ENCODE measurements at regions not wholly inside any gene's neighbourhood (a gene's known extent, or its start where the extent isn't known, plus 50 kb on each side); places are given as distances from the start of the nearest gene placed in this dataset.
"Not testable (repeated sequence)": the region's sequence is repeated elsewhere in the genome, so short reads cannot be mapped to it uniquely, and the experiment has no call there.

DNA sequence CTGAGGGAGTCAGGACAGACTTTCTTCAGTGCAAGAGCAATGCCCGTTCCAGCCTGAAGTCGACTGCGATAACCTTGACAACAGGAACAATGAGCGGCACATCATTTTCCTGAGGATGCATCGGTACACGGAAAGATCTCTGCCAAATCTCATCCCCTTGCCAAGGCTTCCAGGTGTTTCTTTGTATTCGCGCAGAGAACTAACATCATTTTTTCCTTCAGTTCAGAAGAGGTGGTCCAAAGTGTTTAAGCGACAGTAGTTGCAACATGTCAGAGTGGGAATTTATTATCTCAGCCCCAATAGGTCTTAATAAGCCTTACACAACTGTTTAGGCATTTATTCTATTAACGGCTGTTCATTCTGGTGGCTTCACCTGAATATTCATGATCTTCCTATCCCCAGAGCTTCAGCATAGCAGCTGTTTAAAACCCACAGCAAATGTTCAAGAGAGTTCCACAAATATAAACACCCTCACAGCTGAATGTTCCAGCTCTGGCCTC lies 129.7 kb upstream of the NFIA start:
- FAIRE-seq (no peak), DNase-seq (ENCODE audit: insufficient read length, low spot score) (no peak)

DNA sequence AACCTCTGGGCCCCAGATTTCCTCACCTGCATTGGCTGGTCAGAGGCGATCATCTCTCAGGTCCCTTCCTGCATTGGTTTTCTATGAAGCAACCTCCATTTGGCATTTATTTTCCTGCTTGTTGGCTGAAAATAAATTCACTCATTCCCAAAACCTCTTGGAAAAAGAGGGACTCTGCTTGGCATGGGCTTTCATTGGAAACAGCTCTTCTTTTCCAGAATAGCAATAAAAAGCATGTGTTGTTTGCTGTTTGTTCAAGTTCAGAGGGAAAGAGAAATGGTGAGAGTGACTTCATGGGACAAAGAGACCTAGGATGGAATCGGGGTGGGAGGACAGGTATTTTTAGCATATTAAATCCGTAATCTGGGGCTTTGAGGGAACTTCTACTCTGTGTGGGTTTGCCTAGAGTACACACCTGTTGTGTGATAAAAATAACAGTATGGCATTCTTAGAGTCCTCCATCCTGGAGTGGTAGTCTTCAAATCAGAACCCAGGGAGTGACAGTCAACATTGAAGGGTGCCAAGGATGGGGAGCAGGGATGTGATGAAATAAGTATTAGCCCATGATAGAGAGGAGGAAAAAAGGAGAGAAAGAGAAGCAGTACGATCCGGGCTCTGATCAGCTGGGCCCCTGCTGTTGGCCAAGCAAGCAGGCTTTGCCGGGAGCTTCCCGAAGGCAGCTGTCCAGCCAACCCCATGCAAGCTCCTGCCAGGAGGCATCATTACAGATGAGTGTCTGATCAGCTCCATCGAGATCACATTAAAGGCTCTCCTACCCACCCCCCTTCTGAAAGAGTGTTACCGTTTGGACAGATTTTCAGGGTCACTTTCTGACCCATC lies 131.9 kb upstream of the NFIA start:
- no peak for FAIRE-seq
- DNase-seq (ENCODE audit: insufficient read length, low spot score) = no peak

DNA sequence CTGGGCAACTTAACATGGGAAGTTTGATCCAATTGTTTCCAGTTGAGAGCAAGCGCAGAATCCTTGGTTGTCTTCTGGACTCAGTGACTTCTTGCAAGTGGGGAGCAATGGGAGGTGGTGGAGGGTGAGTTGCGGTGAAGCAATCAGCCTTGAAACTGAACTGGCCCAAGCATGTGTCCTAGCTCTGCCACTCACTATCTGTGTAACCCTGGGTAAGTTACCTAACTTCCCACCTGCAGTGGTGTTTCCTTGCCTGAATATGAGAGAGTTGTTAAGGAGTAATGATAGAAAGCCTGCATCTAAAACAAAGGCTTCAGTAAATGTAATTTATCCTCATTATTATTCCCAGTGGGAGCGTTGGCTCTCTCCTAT lies 132.5 kb upstream of the NFIA start:
- DNase-seq (ENCODE audit: insufficient read length, low spot score) (no peak), FAIRE-seq (no peak)

DNA sequence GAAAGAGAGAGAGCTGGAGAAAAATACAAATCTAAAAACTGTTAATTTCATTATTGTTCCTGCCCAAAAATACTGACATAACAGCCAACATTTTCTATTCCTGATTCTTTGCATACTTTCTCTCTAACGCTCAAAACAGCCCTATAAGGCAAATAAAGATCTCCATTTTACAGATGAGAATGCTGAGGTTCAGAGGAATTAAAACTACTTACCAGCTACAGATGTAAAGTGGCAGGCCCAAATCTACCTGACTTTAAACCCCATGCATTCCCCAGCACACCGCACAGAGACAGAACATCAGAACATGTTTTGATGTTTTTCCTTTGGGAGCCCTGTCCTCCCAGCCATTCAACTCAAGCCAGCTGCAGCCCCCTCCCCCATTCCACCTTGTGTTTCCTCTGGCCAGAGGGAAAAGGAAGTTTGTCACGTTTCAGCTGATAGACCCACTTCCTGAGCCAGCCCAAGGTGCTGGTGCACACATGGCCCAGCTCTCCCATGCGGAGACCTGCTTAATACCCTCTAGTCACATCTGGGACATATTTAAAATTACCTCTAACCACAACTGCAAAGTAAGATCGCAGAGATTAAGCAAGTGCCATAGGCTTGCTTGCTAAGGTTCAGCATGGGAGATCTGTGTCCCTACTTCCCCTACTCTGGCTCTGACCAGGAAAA lies 133.1 kb upstream of the NFIA start:
- no peak for DNase-seq (ENCODE audit: insufficient read length, low spot score)

DNA sequence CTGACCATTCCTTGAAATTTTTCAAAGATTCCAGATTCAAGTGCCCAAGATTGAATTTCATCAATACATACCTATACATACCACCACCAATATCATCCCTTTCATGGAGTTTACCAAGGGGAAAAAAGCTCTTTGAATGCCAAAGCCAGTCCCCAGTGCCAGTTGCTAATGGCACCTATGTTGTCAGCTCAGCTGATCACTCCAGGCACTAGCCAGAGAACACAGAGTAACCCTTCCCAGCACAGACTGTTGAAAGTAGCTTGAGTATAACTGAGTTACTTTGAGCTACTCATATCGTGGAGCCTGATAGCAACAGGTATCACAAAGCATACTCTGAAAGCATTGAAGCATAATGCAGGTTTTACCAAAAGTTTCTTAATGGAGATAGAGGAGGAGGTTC lies 133.9 kb upstream of the NFIA start:
- no peak for FAIRE-seq
- no peak for DNase-seq (ENCODE audit: insufficient read length, low spot score)

More for the DNA sequence above, 133.1 kb upstream of the NFIA start:
- no peak for FAIRE-seq

DNA sequence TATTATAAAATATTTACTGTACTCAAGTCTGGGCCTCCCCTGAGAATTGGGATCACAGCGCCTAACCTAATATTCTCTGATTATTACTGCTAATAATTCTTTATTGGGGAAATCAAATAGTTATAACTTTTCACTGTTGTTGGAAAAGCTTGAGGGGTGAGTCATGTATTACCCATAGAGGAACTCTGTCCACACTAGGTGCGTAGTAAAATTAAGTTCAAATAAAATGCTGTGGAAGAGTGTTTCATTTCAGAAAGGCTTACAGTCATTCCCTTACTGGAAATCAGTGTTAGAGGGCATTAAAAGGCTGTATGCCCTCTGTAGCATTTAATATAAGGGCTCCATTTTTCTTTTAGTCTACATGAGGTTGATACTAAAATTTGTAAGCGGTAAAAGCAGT lies 135.0 kb upstream of the NFIA start:
- no peak for DNase-seq (ENCODE audit: insufficient read length, low spot score)
- no peak for FAIRE-seq

DNA sequence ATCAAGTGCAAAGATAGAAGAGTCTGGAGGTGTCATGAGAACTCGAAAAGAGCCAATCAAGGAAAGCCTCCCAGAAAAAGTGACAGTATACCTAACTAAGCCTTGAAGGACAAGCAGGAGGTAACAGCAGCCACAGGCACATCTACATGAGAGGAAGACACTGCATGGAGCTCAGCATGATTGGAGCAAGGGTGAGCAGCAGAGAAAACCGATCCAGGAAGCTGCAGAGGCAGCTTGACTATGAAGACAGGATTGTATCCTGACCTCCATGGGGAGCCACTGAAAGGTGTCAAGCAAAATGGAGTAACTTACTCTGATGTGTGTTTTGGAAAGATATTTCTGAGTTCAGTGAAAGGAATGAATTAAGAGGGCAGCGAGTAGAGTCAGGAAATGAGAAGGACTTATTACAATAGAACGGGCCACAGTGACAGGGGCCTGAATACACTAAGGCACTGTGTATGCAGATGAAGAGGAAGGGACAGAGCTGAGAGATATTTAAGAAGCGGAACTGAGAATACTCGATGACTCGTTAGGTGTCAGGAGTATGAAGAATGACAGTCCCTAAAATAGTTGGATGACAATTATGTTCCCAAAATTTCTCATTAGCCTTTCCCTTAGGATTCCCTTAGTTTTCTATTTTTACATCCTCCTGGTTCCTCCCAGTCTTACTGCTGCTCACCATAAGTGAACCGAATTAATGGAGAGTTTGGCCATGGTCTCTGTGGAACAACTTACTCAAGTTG lies 139.3 kb upstream of the NFIA start:
- FAIRE-seq (no peak), DNase-seq (ENCODE audit: insufficient read length, low spot score) (no peak)

DNA sequence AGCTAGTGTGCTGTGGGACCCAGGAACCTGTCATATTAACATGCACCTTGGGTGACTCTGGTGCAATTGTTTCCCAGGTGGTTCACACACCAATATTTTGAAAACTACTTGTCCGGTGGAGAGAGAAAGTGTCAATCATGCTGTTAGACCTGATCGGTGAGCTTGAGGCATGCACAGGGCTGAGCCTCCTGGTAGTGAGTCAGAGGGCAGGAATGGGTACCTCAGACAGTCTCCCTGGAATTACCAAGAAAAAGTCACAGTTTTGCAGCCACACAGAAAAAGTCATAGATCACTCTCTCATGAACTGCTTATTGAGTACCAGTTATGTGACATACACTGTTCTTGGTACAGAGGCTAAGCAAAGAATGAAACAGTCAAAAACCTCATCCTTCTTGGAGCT lies 140.1 kb upstream of the NFIA start:
- no peak for FAIRE-seq
- no peak for DNase-seq (ENCODE audit: insufficient read length, low spot score)

DNA sequence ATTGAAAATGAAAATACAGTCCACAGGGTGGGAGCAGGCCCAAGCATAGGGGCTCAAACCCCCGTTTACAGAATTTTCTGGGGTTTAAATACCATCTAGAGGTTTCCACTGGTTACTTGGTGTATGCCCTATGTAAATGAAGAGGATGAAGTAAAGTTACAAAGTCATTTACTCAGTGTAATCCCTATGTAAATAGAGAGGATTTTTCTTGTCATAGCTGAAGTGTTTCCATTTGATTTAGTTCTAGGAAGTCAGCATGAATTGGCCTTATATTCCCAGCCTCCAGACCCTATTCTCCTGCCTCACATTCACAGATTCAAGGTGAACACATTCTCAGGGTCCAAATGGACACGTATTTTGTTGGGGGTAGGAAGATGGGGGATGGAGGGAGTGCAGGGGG lies 141.7 kb upstream of the NFIA start:
- DNase-seq (ENCODE audit: insufficient read length, low spot score); FAIRE-seq: not testable (repeated sequence)

DNA sequence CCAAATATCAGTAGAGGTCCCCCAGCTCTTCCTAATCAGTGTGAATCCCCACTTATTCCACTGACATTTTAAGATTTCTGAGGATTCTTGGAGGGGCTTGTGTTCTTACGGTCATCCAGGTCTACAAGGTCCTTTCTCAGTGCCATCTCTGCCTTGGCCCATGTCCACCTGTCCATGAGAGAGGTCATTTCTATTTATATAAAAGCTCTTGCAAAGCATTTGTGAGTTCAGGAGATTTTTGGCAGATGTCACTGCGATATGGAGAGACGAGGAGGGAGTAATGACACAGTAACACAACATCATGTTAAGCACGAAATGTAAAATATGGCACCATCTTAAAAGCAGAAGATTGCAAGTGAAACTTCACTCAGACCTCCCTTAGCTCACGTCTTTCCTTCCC lies 144.6 kb upstream of the NFIA start:
- no peak for FAIRE-seq
- no peak for DNase-seq (ENCODE audit: insufficient read length, low spot score)

DNA sequence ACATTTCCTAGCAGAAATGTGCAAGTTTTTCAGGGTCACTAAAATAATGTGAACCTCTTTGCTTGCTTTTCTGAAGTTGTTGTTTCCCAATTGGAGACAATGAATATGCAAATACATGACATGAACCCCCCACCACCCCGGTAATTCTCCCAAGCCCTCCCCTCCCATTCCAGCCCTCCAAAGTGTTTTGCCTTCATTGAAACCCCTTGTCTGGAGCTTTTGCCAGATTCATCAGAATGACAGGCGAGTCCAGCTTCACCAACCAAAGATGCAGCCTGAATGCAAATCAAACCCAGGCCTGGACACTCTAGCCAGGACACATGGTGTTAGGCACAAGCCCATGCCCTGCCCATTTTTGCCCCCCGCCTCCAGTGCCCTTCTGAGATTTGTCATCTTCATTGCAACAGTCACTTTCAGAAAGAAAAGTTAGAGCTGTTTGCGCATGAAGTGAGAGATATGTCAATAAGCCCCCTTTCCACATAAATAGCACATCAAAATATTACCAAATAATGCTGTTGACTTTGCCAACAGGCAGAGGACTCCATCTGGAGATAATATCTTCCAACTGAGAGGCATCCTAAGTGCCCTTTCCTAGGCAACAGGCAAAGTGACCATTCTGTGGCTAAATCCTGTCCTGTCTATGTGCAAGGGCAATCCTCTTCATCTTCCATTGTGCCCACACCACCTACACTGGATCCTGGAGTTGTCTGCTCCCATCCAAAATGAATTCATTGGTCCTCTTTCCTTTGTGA lies 145.6 kb upstream of the NFIA start:
- FAIRE-seq = no peak

DNA sequence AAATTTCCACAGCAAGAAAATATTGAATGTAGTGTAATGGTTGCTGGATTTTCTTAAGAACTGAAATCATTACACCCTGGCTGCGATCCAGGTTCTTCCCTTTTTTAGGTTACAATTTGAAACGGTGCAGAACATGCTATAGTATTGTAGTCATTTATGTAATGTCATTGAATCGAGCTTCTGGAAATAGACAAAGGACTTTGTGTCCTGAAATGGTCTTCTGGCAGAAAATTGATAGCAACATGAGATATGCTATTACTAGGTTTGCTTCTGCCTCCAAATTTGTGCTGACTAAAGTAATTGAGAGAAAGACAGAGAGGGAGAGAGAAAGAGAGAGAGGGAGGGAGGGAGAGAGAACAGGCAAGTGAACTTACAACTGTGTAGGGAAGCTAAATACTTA lies 146.2 kb upstream of the NFIA start:
- FAIRE-seq = no peak
- no peak for DNase-seq (ENCODE audit: insufficient read length, low spot score)

More for the DNA sequence above, 145.6 kb upstream of the NFIA start:
- no peak for DNase-seq (ENCODE audit: insufficient read length, low spot score)

DNA sequence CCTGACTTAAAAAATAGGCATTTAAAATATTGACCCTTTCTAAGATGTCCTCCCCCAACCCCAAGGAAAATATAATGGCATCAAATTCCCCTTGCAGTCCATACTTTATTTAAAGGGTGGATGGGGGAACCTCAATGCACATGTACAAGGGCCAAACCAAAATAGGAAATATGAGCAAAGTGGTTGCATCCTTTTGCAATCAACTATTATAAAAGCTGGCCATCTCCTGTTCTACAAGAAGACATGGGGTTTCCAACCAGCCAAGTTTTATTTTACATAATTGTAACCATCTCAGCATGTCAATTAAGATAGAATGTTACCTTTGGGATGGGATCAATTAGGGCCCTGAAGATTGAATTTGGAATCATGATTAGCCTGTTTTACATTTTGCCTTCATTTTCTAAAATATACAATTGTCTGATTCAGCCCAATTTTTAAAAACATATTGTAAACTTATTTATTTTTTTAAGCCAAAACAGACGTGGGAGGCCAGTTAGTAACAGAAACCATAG lies 146.7 kb upstream of the NFIA start:
- FAIRE-seq = no peak
- no peak for DNase-seq (ENCODE audit: insufficient read length, low spot score)

DNA sequence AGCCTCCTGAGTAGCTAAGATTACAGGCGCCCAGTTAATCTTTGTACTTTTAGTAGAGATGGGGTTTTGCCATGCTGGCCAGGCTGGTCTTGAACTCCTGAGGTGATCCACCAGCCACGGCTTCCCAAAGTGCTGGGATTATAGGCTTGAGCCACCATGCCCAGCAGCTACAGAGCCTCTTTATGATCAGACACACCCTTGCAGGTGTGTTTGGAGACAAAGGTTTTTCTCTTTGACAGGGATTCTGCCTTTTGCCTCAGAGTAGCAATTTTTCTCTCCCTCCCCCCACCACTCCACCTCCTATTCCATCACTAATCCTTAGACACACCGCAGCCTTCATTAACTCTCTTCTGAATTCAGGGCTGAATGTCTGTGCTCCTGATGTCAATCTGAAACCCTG lies 152.2 kb upstream of the NFIA start:
- DNase-seq (ENCODE audit: insufficient read length, low spot score) (no peak), FAIRE-seq (no peak)

DNA sequence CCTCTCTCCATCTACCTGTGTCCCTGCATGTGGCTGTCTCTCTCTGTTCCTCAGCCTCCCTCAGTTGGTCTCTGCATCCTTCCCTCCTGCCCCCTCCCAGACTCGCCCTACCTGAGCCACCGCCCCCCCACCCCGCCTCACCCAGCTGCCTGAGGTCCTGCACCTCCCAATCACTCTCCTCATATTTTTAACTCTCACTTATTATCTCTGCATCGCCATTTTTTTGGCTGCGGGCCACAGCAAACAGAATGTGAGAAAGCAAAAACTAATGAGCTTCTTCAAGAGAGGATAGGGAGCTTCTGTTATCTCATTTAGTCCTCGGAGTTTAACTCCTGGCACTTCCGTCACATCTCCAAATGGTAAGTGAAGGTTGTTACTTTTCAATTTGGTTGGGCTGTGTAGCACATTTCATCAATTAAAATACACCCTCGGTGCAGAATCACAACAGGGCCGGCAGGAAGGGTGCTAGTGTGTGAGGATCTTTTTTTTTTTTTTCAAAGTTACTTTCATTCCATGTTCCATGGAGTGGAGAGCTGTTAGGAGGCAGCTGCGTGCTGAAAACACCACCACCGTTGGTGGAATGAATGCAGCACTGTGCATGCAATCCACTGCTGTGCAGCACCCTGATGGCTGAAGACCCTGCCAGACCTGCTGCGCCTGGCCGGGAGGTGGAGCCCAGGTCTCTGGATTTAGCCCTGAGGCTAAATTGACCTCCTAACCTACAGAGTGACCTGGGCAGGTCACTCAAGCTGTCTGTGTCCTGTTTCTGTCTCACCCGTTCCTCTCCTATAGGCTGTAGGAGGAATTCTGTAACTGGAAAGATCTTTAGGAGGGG lies 157.2 kb upstream of the NFIA start:
- FAIRE-seq (no peak), DNase-seq (ENCODE audit: insufficient read length, low spot score) (no peak)

DNA sequence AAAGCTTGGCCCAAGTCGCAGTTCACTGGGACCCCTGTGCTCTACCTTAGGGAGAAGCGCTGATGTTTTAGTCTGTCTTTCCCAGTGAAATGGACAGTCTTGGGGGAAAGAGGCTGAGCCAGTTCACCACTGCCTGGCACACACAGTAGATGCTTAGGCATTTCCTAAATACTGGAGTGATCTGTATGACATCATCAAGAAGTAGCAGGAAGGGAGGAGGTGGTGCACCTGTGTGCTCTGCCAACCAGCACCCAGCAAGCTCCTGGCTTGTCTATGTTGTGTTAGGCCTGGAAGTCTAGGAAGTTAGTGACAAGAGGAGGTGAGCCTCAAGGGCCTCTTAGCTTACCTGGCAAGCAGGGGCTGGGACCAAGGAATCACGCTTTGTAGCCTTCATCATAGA lies 158.2 kb upstream of the NFIA start:
- FAIRE-seq = no peak
- no peak for DNase-seq (ENCODE audit: insufficient read length, low spot score)

DNA sequence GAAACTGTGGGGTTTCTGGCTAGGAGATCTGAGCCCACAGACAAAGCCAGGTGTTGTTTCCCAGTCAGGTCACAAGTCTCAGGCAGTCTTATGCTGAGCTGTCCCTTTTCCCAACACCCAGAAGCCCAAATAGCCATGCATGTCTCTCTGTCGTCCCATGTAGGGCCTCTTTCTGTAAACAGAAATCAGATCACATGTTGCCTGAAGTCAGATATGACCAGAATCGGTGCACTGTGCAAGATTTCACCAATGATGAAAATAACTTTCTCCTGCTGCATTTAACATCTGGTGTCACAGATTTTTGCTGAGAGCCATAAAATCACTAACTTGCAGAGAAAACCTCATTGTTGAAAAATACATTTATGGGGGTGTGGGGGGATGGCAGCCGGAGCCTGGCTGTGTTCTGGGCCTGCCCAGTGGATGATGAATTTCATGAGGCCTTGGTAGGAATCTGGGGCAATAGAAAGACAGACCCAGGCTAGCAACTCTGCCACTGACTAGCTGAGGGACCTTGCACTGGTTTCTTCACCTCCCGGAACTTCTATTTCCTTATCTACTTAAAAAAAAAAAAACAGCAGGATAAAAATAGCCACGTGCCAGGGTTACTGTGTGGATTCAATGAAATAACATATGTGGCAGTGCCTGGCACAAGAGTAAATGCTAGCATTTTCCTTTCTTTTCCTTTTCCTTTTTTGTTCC lies 158.8 kb upstream of the NFIA start:
- FAIRE-seq = no peak

DNA sequence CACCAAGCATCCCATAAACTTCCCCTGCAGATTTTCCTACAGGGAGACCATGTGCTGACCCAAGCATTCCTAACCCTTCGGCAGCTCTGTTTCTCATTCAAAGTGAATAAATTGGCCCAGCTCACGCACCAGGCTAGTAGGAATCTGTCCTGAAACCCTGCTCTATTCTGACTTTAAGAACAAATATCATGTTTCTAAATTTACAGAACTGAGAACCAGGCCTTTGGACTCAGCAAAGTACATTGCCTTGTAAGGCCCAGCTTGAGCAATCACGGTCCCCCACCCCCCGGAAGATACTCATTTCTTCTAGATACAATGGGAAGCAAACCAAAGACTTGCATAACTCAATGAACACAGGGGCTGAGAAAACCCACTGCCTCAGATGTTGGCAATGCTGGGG lies 160.1 kb upstream of the NFIA start:
- no peak for DNase-seq (ENCODE audit: insufficient read length, low spot score)

More for the DNA sequence above, 158.8 kb upstream of the NFIA start:
- no peak for DNase-seq (ENCODE audit: insufficient read length, low spot score)

DNA sequence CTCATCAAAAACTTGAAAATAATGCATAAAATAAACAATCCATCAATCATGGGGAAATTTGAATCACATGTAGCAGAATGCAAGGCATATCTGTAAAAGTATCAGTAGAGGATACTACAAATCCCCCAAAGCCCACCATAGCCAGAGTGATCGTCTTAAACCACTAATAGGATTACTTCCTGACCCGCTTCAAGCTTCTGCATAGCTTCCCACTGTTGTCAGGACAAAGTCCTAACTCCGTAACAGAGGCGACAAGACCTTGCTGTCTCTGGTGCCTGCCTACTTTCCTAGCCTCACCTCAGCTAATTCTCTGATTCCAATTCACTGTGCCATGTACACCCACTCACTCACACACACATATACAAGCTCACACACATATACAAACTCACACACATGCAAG lies 161.2 kb upstream of the NFIA start:
- no peak for DNase-seq (ENCODE audit: insufficient read length, low spot score)
- no peak for FAIRE-seq

More for the DNA sequence above, 160.1 kb upstream of the NFIA start:
- FAIRE-seq = no peak

Data from GM19239 (cell line).